Keratinocyte (primary cell): ENCODE measurements at regions not wholly inside any gene's neighbourhood (a gene's known extent, or its start where the extent isn't known, plus 50 kb on each side); places are given as distances from the start of the nearest gene placed in this dataset.

Source experiments
- CTCF ChIP-seq, 3 experiments: IDR thresholded peaks in 1 of 3; conservative IDR thresholded peaks in 1 of 3; optimal IDR thresholded peaks in 1 of 3; 2 replicates in 2 of 3; 3 replicates in 1 of 3; pipeline versions ENCODE3 to v1.5.1; 2011; ENCODE audit warnings: low read length in 3 of 3, mild to moderate bottlenecking in 3 of 3, moderate library complexity in 2 of 3, control low read depth in 1 of 3, inconsistent platforms in 1 of 3; ENCODE audit not compliant: insufficient read depth in 2 of 3; ENCODE audit errors: extremely low read depth in 1 of 3
- EZH2 ChIP-seq: IDR thresholded peaks from one replicate; pipeline ENCODE4 v1.6.1; 2012; ENCODE audit warnings: inconsistent platforms, mild to moderate bottlenecking, low read length, moderate library complexity

- TF ChIP-seq CTCF (optimal IDR thresholded peaks at IDR 0.05 in 1 of 3, IDR thresholded peaks at IDR 0.05 in 1 of 3, conservative IDR thresholded peaks at IDR 0.05 in 1 of 3; ENCODE audit: extremely low read depth in 1 of 3, insufficient read depth in 2 of 3, low read length in 3 of 3) (no peak), EZH2 (no peak)
These were observed 643.4 kb downstream of the ACTR3B start for GRCh38 chr7:153402721-153403541.
